GM19452 (cell line): ENCODE measurements at regions not wholly inside any gene's neighbourhood (a gene's known extent, or its start where the extent isn't known, plus 50 kb on each side); places are given as distances from the start of the nearest gene placed in this dataset.

Source experiments
- ATAC-seq: cut with Tn5 transposase; IDR thresholded peaks from one replicate; pipeline ENCODE4 v1.9.1; 2021; ENCODE audit not compliant: unreplicated experiment

DNA sequence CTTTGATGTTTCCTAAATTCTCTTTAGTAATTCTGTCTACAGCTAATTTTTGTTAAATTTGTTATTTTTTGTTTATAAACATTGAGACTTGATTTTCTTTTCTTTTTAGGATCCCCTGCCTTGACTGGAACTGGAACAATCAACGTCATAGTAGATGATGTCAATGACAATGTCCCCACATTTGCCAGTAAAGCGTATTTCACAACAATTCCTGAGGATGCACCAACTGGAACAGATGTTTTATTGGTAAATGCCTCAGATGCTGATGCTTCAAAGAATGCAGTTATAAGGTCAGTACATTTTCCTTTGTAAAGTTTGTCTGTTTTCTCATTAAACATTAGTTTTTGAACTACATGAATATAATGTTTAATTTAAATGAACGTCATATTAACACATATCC is 119.4 kb downstream of the FAT4 start:
- no peak for ATAC-seq

DNA sequence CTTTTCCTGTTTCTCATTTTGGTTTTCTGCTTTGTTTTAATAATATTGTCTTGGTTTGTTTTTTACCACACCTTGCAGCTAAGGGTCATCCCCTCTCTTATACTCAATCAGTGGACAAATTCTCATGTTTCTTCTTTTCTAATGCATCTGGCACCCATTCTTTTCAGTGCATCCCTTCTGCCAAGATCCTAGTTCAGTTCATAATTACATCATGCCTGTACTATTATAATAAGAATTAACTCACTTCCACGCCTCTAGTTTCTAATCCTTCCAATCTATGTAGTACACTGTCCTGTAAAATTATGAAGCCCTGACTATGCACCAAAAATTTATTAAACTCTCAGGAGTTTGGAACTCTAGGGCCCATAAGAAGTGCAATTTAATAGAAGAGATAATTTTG is 126.1 kb downstream of the FAT4 start:
- ATAC-seq, result no peak

DNA sequence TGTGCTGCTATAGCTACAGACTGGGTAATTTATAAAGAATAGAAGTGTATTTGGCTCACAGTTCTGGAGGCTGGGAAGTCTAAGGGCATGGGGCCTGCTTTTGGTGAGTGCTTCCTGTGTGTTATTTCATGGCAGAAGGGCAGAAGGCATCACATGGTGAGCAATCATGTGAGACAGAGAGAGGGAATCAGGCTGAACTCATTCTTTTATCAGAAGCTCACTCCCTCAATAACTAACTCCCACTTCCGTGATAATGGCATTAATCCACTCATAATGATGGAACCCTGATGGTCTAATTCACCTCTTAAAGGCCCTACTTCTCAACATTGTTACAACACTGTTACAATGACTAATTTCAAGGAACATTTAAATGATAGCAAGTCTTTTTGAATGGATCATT is 129.4 kb downstream of the FAT4 start:
- ATAC-seq, result no peak

DNA sequence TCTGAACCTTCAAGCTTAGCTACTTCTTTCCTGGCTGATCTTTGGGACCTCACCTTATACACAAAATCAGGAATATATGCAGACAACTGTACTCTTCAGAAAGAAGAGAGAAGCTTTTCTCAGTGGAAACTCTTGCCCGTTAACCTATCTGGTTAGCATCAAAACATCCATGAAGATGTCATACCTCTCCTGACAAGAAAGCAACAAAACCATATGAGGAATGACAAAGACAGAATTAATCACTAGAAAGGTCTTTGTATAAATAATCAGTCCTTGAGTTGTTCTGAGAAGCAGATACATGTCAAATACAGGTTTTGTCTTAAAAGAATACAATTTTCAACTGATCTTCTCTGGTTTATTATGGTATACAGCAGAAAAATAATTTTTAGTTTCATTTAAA is 130.8 kb downstream of the FAT4 start:
- no peak for ATAC-seq

DNA sequence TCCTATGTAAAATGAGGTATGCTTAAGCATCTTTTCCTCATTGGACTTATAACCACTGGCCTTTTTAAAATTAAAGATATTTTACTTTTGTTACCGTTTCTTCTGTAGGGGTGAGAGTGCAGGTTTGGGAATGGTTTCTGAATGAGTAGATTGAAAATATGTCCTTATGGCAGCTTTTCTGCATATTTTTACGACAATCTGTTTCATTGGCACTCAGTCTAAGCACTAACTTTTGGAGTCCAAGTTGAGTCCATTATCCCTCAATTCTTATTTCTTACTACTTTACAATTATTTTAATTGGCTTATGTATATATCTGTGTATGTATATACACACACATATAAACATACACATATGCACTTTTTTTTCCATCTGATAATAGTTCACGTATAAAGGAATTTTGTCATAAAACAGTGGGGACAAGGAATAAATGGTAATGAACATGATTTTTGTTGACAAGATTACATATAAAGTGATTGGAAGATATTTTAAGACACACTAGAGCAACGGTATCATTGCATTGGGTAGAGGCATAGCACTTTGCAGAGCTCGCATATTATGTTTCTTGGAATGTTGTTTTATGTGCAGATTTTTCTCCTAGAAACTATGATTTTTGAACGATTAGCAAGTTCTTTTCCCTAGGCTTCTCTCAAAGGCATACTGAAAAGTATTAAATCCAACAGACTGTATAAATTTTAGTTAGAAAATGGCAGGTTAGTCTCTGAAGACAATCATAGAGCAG is 133.0 kb downstream of the FAT4 start:
- no peak for ATAC-seq

DNA sequence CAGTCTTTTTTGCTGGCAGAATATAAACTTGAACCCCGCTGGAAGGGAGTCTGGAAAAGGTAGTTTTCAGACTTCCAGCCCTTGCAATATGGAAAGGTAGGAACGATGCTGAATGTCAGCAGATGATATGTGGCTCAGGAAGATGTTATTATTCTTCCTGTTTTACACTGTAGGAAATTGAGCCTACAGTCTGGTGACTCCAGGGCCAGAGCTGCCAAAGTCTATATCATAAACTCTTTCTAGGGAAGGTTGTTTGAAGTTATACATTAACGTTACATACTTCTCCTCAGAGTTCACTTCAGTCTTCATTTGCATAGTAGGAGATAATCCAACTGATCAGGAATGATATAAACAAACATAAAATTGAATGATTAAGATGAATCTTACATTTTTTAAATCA is 141.3 kb downstream of the FAT4 start:
- ATAC-seq, result no peak

DNA sequence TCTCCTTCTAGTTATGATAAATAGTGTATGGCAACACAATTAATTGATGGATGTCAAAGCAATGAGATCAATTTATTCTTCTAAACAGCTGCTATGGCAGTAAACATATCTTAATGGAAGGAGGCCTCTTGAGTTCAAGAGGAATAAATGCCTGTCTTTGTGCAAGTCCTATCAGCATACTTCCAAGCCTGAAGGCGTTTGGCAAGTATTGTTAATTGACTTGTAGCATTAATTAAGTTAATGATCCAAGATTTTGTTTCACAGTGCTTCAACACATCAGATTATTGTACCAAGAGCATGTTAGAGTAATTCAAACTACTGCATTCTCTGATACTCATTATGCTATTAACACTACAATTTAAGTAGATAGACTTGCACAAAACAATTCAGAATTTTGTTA is 144.8 kb downstream of the FAT4 start:
- no peak for ATAC-seq

DNA sequence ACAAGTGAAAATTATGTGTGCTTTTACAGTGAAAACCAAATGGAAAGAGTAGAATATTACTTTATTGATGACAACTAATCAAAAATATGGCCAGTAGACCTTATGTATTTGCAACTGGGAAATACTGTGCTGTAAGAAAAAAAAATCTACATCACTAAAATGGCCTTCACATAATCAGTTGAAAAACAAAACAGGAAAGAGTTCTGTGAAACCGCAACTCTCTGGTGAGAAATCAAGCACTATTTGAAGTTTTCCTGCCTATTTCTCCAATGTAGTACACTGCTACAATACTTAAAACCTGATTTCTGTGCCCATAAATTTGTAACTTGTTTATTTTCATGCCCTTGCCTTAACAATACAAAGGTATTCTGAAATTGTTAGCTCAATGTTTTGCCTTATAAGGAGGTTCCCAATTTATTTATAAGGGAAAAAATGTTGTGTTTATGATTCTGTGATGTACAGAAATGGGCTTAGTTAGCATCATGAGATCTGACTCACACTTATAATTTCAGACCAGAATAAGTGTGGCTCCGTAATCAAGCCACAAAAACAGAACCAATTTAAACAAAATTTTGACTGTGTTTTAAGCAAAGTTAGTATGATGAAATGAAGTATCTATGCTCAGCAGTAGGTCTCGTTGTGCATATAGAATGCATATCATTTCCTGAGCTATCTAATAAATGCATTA is 147.1 kb downstream of the FAT4 start:
- no peak for ATAC-seq

DNA sequence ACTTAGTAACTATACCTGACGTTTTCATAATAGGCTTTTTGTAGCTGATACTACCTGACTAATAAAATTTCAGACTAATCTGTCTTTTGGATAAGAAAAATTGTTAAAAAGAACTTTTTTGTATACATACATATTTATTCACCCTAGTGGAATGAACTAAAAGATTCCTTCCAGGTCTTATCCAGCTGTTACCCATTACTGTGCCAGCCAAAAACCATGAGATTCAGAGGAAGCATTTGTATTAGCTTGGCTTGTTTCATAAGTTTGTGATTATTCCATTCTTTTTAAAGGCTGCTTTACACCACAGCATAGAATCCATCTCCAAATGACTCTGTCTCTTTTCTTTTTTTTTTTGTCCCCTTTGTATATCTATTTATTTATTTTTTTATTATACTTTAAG is 149.4 kb downstream of the FAT4 start:
- ATAC-seq, result no peak

DNA sequence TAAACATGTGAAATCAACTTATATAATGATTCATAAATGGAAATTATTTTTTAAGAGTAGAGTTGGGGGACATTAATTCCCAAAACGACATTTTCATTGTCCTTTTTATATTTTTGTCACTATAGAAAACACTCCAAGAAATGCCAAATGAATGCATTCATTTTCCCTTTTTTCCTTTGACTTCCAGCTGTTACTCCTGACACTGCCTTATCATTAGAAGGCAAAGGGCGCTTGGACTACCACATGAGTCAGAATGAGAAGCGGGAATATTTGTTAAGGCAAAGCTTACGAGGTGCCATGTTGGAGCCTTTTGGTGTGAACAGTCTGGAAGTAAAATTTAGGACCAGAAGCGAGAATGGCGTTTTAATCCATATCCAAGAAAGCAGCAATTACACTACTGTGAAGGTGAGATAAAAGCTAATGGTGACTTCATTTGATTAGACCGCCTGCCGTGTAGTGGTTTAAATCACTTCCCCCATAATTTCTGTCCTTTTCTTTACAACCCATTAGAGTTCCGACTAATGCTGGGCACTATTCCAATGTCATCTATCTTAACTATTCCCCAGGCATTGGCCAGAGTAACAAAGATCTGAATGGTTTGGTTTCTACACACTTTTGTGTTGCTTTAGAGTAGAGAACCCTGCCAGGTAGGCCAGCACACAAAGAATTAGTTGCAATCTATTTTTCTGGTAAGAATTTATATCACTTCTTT is 166.7 kb downstream of the FAT4 start:
- no peak for ATAC-seq

DNA sequence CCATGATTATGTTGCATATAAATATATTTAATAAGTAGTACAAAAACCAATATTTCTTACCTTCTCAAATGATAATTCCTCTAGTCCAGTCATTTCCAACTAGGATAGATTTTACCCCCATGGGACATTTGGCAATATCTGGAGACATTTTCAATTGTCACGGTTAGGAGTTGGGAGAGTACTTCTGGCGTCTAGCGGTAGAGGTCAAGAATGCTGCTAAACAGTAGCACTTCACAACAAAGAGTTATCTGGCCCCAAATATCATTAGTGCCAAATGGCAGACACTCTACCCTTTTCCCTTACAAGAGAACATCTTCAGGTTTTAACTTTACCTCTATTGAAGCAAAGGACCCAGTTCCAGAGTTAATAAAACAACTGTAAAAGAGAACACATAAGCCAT is 168.1 kb downstream of the FAT4 start:
- ATAC-seq, result no peak

DNA sequence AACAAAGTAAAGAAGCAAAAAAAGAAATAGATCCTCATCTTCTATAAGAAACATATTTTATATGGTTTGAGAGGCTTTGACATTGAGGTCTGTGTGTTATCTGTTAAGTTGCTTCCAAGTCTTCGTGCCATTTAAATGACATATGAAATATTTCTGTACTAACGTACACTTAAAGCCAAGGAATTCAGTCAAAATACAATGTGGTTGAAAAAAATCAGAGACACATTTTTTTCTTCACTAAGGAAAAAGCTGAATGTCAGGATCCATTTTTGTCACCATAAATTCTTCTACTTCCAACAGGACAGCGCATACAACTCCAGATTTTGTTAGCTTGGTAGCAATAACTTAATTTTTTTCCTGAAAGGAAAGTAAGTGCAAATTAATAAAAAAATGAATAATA is 168.5 kb downstream of the FAT4 start:
- ATAC-seq, result no peak

DNA sequence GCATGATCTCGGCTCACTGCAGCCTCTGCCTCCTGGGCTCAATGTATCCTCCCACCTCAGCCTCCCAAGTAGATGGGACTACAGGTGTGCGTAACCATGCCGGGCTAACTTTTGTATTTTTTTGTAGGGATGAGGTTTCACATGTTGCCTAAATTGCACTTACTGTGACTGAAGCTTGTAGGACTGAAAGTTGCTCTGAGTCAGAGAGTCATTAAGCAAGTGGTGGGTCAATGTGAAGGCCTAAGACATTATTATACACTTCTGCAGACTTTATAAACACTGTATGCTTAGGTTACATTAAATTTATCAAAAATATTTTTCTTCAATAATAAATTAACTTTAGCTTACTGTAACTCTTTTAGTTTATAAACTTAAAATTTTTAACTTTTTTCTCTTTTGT is 170.2 kb downstream of the FAT4 start:
- no peak for ATAC-seq

DNA sequence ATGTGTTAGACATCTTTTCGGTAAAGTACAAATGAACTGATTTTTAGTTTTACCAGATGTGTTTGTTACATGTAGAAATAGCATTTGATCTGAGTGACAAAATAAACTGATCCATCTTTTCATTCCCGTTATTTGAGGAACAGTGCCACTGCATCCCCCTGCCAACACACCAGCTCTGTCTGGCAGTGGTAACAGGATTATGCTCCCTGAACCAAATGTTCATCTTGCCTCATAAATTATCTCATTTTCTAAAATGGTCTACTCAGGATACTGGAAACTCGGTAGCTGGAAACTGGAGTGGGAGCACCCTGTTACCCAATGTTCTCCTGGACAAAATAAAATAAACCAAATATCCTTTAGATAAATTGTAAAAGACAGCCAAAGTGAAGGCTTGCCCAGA is 171.6 kb downstream of the FAT4 start:
- no peak for ATAC-seq

DNA sequence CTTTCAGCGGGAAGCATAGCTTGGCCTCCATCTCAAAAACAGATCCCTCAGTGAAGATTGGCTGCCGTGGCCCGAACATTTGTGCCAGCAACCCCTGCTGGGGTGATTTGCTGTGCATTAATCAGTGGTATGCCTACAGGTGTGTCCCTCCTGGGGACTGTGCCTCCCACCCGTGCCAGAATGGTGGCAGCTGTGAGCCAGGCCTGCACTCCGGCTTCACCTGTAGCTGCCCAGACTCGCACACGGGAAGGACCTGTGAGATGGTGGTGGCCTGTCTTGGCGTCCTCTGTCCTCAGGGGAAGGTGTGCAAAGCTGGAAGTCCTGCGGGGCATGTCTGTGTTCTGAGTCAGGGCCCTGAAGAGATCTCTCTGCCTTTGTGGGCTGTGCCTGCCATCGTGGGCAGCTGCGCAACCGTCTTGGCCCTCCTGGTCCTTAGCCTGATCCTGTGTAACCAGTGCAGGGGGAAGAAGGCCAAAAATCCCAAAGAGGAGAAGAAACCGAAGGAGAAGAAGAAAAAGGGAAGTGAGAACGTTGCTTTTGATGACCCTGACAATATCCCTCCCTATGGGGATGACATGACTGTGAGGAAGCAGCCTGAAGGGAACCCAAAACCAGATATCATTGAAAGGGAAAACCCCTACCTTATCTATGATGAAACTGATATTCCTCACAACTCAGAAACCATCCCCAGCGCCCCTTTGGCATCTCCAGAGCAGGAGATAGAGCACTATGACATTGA is 175.4 kb downstream of the FAT4 start:
- ATAC-seq, result no peak

DNA sequence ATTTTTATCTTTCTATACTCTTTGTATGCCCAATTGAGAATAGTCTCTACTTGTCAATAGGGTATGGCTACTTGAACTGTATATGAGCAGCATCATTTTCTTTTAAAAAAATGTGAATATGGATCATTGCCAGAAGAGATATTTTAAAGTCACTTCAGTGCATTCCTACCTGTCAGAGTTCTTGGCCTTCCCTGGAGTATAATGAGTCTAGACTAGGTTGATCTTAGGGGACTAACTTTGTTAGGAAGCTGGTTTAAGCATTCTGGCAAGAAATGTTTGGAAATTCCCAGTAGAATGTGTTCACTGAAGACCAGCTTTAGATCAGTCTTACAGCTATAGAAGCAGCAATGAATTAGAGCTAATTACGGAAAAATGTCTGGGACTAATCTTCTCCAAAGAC is 178.2 kb downstream of the FAT4 start:
- no peak for ATAC-seq

DNA sequence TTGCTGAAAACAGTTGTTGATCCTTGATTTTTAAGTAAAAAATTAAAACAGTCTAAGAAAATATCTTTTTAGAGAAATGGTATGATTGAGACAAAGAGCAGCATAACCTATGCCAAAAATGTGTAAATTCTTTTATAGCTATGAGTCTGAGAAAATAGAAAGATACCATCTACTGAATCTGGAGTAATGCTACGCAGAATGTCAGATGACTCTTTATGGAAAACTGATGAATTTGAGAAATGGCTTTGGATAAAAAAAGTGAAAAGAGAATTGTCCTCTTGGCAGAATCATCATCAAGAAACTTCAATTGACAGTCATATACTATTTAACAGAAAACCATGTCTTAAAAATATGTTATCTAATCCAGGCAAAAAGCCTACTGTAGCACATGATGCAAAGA is 183.1 kb downstream of the FAT4 start:
- ATAC-seq, result no peak

DNA sequence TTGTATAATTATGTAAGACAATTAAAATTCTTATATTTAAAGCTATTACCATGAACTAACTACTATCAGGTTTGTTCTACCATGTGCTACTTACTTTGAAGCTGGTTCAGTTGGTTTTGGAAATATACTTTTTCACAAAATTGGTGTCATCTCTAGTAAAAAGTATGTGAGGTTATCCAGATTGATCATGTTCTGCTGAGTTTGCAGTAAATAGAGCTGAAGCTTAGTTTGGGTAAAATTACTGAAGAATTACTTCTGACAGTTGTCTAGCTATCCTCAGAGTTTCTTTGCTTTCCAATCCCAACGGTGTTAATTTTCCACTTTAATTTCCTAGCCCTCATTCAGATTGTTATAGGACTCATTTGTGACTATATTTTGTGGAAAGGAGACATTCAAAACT is 184.2 kb downstream of the FAT4 start:
- no peak for ATAC-seq

DNA sequence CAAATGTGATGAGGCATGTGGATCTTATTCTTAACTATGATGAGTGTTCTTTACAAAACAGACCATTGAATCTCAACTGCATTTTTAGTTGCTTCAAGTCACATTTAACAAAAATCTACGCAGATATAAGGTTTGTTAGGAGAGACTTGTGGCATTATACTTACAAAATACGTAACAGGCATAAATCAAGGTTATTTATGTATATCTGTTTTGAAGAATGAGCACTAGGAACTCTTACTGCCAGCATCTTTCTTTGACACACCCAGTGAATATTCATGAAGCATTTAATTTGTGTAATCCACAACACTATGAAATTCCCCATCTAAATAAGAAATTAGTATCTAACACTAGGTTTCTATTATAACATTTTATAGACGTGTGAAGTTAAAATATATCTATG is 186.3 kb downstream of the FAT4 start:
- no peak for ATAC-seq

DNA sequence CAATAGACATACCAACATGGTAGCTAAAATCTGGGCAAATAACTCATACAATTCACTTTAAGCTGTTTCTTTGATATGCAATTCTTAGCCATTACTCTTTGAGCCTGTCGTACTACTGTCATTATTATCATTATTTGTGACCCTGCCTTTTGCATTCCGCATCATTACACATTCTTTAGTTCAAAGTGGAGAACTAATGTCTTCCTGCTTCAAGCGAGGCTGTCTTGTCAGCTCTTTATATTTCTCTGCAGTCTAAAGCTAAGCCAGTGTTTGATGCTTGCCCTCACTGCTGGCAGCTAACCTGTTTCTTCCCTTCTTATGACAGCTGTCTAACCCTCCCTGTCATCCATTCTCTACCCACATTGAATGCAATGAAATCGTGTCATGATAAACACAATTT is 186.8 kb downstream of the FAT4 start:
- ATAC-seq, result no peak

DNA sequence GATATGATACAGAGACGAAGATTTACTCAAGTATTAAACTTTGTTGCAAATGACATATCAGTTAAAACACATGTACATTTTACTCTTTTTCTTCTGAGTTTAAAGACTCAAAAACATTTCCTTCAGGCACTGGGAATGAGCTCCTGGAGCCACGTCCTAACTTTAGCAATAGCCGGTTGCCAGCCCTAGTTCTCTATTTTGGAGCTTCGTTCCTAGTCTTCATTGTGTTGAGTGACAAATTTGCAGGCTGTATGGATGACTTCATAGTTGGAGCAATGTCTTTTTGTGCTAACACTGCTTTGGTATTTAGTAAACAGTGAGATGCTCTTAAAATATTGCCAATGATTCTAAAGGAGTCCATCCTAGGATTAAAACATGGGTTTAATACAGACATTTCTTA is 190.9 kb downstream of the FAT4 start:
- ATAC-seq, result no peak

DNA sequence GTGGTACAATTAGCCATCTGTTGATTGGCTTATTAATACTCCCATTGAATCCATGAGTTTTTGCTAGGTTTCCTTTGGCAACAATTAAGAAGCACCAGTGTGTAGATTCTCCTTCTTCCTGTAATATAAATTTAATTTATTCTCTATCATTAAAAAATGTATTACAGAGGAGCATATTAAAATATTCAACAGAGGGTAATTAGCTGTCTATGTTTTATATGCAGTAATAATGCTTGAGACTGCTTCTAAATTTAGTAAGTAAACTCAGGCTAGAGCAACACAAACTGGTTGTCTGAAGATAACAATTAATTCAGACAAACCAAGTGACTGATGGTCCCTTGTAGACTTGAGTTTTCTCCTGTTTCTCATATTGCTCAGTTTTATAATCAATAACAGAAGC is 192.4 kb downstream of the FAT4 start:
- ATAC-seq, result no peak
